PFSK-1 (cell line): ENCODE measurements at regions not wholly inside any gene's neighbourhood (a gene's known extent, or its start where the extent isn't known, plus 50 kb on each side); places are given as distances from the start of the nearest gene placed in this dataset.

Experiments used
- FOXP2 ChIP-seq: optimal IDR thresholded peaks from 2 replicates; pipeline ENCODE3; 2011; ENCODE audit warnings: borderline replicate concordance, control low read depth, inconsistent platforms; ENCODE audit not compliant: insufficient read depth; ENCODE audit errors: extremely low read length, extremely low read depth
- POLR2AphosphoS5 ChIP-seq: IDR thresholded peaks from 2 replicates; pipeline ENCODE4 v1.6.1; 2012; ENCODE audit warnings: low read depth, mild to moderate bottlenecking, control low read depth, low read length, moderate library complexity
- REST ChIP-seq, 2 experiments: IDR thresholded peaks; 2 replicates each; pipeline versions ENCODE4 v1.6.1 to v1.8.0; 2011 to 2012; ENCODE audit warnings: low read depth in 2 of 2, low read length in 2 of 2, control low read depth in 1 of 2, inconsistent platforms in 1 of 2, mild to moderate bottlenecking in 1 of 2, moderate library complexity in 1 of 2; ENCODE audit not compliant: insufficient read depth in 1 of 2
- SIN3A ChIP-seq: IDR thresholded peaks from 2 replicates; pipeline ENCODE4 v1.6.1; 2012; ENCODE audit warnings: mild to moderate bottlenecking, low read length, moderate library complexity, borderline replicate concordance; ENCODE audit not compliant: insufficient read depth
- TAF1 ChIP-seq: IDR thresholded peaks from 2 replicates; pipeline ENCODE4 v1.6.1; 2012; ENCODE audit warnings: low read length, control low read depth, borderline replicate concordance; ENCODE audit not compliant: insufficient read depth

- TF ChIP-seq TAF1 (no peak), POLR2AphosphoS5 (no peak), SIN3A (no peak), REST (IDR thresholded peaks at IDR 0.05; ENCODE audit: insufficient read depth in 1 of 2, low read depth in 2 of 2, low read length in 2 of 2) (no peak), FOXP2 (no peak)
Observed at GRCh38 chr18:8967573-8967972, 134.9 kb upstream of the NDUFV2 start.
